Activated naive CD4-positive, alpha-beta T cell (primary cell): ENCODE measurements at regions not wholly inside any gene's neighbourhood (a gene's known extent, or its start where the extent isn't known, plus 50 kb on each side); places are given as distances from the start of the nearest gene placed in this dataset.

Source experiments
- DNase-seq, 4 experiments: peaks; one replicate each; lab custom pipeline; 2025; lab: John Stamatoyannopoulos, UW

- no peak for DNase-seq
These were observed 242.1 kb downstream of the MREG start for GRCh38 chr2:215771241-215771640.

- DNase-seq, result no peak
These were observed 242.7 kb downstream of the MREG start for GRCh38 chr2:215770668-215771067.

DNA sequence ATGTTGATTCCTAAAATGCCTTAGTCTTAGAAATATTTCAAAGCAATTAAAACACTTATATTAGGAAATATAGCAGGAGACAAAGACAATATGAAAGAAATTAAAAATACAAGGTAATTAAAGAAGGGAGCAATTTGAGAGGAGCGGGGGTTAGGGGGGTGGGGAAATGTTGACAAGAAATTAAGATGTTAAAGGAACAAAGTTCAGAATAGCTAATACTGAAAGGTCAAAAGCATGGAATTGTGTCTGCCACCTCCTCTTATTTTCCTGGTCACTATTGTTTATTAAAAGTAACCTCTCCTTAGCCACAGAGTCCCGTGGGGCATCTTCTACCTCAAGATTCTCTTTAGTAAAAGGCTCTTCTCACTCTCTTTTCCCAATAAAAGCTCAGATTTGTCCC, 244.1 kb downstream of the MREG start:
- DNase-seq, result no peak

DNA sequence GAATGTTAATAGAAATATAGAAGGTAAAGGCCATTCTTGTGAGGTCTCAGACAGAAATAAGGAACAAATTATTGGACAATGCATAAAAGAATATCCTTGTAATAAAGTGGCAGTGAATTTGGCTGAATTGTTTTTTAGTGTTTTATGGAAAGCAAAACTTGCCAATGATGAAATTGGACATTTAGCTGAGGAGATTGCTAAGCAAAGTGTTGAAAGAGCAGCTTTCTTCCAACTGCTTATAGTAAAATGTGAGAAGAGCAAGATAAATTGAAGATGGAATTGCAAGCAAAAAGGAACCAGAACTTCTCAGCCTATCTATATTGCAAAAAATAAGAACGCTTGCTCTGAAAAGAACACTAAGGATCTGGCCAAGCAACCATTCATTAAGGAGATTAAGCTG, 245.7 kb downstream of the MREG start:
- no peak for DNase-seq

DNA sequence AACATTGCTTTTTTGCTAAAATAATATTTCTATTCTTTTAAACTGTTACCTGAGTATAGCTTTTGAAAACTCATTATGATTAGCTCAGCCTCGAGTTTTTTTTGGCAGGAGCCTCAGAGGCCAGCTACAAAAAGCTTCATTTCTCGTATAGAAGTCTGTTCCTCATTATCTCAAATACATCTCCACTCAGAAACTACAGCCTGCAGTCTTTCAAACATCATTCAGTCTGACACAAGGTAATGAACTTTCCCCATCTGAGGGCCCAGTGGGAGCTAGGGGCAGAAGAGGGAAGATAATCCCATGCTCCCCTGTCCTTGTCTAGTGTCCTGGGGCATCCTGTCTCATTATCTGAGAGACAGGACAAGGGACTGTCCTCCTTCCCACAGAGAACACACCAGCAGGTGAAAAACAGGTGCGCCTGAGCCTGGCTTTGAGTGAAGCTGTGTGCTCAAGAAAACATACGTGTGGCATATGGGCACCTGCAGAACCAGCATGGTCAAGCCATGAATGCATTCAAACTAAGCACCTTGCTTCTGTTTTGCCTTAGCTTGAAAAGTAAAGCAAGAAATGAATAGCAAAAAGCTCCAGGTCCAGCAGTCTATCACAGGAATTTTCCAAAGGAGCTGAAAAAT, 247.5 kb downstream of the MREG start:
- DNase-seq, result no peak

DNA sequence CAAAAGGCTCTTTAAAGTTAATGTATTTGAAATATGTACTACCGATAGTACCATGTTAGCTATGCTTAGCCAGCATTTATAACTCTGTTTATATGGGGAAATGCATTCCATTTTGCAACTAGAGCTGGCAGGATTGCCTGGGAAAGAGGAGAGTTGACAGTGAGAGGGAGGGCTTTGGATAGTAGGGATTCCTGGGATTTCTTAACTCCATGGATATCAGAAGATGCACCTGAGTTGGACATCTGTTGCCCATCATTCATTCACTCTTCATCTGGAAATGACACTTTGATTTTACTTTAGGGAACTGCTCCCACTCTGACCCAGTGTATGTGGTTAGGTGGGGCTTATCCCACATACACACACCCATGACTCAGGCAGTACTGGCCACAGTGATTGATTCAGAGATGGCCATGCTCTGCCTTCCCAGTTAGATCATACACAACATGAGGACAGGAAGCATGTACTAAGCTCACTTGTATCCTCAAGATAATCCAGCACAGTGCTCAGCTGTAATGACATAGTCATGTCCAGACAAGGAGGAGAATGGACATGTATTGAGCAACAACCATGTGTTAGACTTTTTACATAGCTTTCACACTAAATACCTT, 248.8 kb downstream of the MREG start:
- no peak for DNase-seq

- no peak for DNase-seq
These were observed 252.8 kb downstream of the MREG start for GRCh38 chr2:215760557-215760956.

GRCh38 chr2:215760091-215760490, 253.3 kb downstream of the MREG start:
- DNase-seq, result no peak

DNA sequence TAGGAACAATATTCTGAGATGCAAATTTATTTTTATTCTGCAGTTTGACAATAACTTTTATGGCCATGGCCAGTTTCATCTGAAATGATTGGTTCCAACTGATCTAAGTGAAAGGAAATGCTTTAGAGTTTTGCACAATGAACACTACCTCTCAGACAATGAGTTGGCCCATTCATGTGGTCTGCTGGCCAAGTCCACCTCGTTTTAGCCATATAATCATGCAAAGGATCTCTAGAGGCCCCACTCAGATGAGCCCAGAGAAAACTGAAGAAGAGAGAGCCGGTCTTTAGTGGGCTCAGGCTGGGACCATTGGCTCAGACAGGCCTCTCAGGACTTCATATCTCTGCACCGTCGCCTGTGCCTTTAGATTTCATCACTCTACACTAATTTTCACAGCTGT, 254.7 kb downstream of the MREG start:
- no peak for DNase-seq

- no peak for DNase-seq
These were observed 257.0 kb downstream of the MREG start for GRCh38 chr2:215756346-215756730.

DNA sequence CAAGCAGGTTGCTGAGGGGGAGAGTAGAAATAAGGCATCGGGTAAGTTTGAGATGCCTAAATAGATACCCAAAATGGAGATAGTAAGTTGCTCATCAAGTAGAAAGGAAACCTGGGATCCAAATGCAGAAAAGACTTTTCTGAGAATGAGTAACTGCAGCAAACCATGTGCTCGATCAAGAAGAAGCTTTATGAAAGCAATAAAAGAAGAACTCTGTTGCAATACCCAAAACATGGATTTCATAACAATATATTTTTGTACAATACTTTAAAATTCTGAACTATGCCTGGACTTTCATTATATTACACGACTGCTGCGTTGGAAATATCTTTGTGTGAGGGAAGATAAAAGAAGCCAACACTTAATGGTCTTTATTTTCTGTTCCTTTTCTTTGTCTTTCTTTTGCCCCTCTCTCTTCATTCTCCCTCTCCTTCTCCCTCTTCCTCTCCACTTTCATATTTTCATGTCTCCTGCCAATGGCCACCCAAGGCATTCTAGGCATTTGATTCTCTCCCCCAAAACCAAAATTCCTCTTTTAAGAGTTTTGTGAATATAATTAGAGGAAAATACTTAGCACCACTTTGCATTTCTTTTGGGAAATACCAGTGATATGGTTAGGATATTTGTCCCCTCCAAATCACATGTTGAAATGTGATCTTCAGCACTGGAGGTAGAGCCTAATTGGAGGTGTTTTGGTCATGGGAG, 257.6 kb downstream of the MREG start:
- DNase-seq, result no peak

- no peak for DNase-seq
These were observed 258.8 kb downstream of the MREG start for GRCh38 chr2:215754546-215754945.

DNA sequence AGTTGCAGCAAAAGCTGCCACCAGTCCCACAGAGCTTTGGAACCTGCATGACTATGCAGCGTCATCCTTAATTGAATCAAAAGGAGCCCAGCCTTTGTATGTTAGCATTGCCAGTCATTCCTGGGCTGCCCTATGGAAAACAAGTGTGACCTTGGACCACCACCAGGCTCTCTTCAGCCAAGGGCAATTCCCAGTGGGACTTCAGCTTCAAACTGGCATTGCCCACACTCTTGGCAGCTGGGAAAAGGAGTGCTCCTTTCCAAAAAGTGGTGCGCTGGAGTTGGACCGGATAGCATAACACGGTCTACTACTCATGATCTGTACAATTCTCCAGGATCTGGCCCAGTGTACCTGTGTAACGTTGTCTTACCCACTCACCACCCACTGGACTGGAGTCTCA, 259.5 kb downstream of the MREG start:
- DNase-seq, result no peak

DNA sequence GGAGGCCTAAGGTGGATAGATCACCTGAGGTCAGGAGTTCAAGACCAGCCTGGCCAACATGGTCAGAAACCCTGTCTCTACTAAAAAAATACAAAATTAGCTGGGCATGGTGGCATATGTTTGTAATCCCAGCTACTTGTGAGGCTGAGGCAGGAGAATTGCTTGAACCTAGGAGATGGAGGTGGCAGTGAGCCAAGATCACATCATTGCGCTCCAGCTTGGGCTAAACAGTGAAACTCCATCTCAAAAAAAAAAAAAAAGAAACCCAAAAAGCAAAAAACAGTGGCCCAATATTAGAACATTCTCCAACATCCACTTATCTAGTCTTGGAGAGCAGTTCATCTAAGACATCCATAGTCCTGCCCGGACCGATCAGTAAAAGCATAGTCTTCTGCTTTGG, 260.4 kb downstream of the MREG start:
- DNase-seq, result no peak

- no peak for DNase-seq
These were observed 260.9 kb downstream of the MREG start for GRCh38 chr2:215752436-215752835.

GRCh38 chr2:215751911-215752272, 261.5 kb downstream of the MREG start:
- no peak for DNase-seq

DNA sequence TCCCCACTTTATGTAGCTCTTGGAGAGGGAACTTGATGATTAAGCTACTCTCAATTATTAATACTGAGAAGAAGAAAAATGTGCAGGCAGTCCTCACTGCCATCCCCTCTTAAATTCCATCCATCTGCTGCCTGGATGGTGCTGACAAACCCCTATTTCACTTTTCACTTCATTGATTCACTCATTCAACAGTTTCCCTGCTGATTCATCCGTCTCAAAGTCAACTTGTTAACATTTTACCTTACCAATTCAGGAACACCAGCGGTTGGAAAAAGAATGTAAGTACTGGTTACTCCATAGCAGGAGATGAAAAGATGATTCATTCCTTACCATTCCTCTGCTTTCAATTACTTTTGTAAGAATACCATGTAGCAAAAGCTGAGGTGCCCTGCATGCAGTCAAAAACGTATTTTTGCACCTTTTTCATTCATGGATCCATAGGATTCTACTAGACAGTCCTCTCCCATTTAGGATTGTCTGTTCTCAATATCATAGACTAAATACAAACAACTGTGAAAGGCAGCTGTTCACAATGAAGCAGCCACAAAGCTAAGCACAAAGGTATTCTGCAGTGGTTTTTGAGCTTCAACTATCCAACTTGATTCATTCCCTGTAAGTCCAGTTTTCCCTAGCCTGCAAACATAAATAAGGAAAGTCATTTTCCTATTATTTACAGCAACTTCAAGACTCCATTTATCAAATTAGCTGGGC, 262.0 kb downstream of the MREG start:
- no peak for DNase-seq

DNA sequence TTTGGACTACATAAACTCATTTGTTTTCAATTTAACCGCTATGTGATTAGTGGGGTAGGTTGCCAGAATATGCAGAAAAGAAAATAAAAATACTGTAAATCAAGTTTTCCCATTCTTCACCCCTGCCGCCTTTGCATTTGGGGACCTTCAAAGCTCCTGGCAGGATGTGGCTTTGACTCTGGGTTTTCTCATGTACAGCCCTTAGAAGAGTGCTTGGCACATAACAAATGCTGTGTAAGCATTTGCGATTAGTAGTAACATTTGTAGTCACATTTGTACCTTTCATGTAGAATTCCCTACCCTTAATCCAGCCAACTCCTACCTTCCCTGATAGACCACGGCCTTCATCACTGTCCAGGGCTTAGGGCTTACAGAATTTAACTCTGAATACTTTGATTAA, 262.6 kb downstream of the MREG start:
- no peak for DNase-seq

DNA sequence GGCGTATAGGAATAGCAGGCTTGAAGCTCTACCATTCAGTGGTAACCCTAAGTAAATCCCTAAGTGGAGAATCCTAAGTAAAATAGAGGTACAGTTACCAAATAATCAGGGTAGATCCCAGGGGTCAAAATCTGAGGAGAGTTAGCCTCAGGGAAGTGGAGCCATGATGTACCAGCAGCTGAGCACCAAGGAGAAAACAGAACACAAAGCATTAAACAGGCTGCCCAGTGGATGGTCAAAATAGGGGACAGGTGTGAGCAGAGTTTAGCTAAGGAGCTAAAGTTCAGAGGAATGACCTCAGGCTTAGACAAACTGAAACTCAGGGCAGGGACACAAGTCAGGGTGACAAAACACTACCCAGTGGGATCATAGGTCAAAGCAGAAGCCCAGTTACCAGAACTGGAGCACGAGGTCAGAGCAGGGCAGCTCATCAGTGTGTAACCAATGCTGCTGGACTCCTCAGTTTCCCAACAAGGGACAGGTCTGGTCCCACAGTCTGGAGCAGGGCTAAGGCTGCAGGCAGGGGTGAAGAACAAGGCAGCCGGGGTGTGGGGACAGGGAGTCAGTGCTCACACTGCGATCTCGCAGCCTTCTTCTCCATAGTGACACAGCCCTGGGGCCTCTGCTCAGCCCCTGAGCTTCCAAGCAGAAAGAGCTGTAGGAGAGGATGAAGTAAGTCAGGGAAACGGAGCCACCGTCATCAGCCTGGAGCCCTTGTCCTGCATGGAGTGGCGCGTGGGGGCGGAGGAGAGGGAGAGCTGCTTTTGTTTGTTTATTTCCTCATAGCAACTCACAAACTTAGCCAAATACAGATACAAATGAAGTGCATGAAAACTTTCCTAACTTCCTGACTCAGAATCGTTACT, 264.0 kb downstream of the MREG start:
- DNase-seq, result no peak

DNA sequence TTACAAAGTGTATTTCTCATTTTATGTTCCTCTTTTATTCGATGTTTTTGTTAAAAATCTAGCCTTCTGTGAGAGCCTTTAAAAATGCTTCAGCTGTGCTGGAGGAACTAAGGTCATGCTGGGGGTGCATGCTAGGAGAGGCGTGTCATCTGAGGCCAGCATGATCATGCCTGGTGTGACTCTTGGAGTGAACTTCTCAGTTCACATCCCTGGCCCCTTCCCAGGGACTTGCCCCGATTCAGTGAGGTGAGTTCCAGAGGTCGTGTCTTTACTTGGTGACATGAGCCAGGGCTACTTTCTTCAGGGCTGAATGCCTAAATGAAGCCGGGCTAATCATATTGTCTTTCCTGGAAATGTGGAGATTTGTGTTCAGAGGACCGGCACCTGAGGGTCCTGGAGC, 264.9 kb downstream of the MREG start:
- DNase-seq, result no peak

GRCh38 chr2:215746887-215747615, 266.3 kb downstream of the MREG start:
- DNase-seq, result no peak
